GM12878 (cell line): ENCODE measurements at regions not wholly inside any gene's neighbourhood (a gene's known extent, or its start where the extent isn't known, plus 50 kb on each side); places are given as distances from the start of the nearest gene placed in this dataset.

Experiments
- ATAC-seq: fragments of 200-7000 bp; cut with Tn5 transposase; 3 replicates; pipeline ENCODE4 v1.9.1; 2020; ENCODE audit warnings: mild to moderate bottlenecking, moderate library complexity
- BruUV-seq: library from RNA; stranded (reverse); fragments of 400-500 nt; replicated peaks from 2 replicates; lab custom pipeline; 2021; lab: Mats Ljungman, UMichigan
- CTCF ChIA-PET: fragments of 300-600 bp; sonication (Branson Sonifier 250); formaldehyde crosslinking; extraction: SDS; loops from one replicate; lab custom pipeline; 2021; ENCODE audit warnings: inconsistent platforms; lab: Yijun Ruan, JAX
- POLR2A ChIA-PET: fragments of 350-600 bp; formaldehyde crosslinking; extraction: SDS; loops from one replicate; lab custom pipeline; 2021; ENCODE audit warnings: inconsistent platforms; lab: Charles Lee
- RAD21 ChIA-PET: fragments of 300-600 bp; sonication (Branson Sonifier 250); formaldehyde crosslinking; loops from one replicate; lab custom pipeline; 2023; ENCODE audit warnings: antibody characterized with exemption; ENCODE audit not compliant: unreplicated experiment; lab: Charles Lee
- SMC1A ChIA-PET: fragments of 300-600 bp; sonication (Branson Sonifier 250); formaldehyde crosslinking; loops from one replicate; lab custom pipeline; 2023; ENCODE audit not compliant: unreplicated experiment, uncharacterized antibody; lab: Charles Lee
- DNase-seq: peaks from one replicate; pipeline ENCODE4 v3.0.0-alpha.2; 2011; ENCODE audit warnings: low read depth, low spot score
- FAIRE-seq: peaks from 3 replicates; lab custom pipeline; 2011; peaks lifted over from hg19 to GRCh38; lab: Jason Lieb, UNC
- H2AFZ ChIP-seq: 2 replicates; pipeline ENCODE4 v1.6.0; 2011; ENCODE audit warnings: low read depth, low read length, control low read depth; ENCODE audit not compliant: control insufficient read depth
- H3K27ac ChIP-seq: 2 replicates; pipeline ENCODE4 v1.5.1; 2011; ENCODE audit warnings: control low read depth; ENCODE audit not compliant: control insufficient read depth, insufficient read depth
- H3K27me3 ChIP-seq, 2 experiments: replicated peaks in 1 of 2; 2 replicates each; pipeline versions ENCODE4 v1.6.0 to v1.6.1; 2011; ENCODE audit warnings: low read length in 1 of 2; ENCODE audit not compliant: control insufficient read depth in 2 of 2, insufficient read depth in 2 of 2
- H3K36me3 ChIP-seq, 2 experiments: 2 replicates each; pipeline ENCODE4 v1.5.1; 2011; ENCODE audit warnings: low read length in 1 of 2; ENCODE audit not compliant: control insufficient read depth in 2 of 2, insufficient read depth in 2 of 2
- H3K4me1 ChIP-seq: 2 replicates; pipeline ENCODE4 v1.6.1; 2011; ENCODE audit warnings: mild to moderate bottlenecking, low read length, moderate library complexity, mixed read lengths; ENCODE audit not compliant: control insufficient read depth, insufficient read depth
- H3K4me2 ChIP-seq: 2 replicates; pipeline ENCODE4 v1.6.0; 2011; ENCODE audit warnings: control low read depth; ENCODE audit not compliant: control insufficient read depth, insufficient read depth
- H3K4me3 ChIP-seq: fragments of 200-600 bp; sonication (generic); 2 replicates; pipeline ENCODE4 v1.5.1; 2016
- H3K79me2 ChIP-seq: 2 replicates; pipeline ENCODE4 v1.6.0; 2011; ENCODE audit warnings: low read length; ENCODE audit not compliant: control insufficient read depth, insufficient read depth
- H3K9ac ChIP-seq: 2 replicates; pipeline ENCODE4 v1.8.0; 2011; ENCODE audit warnings: low read length, control low read depth, mixed read lengths; ENCODE audit not compliant: control insufficient read depth, insufficient read depth
- H3K9me3 ChIP-seq: replicated peaks from 3 replicates; pipeline ENCODE4 v1.5.1; 2011; ENCODE audit warnings: mild to moderate bottlenecking, low read length; ENCODE audit not compliant: control insufficient read depth, insufficient read depth
- H4K20me1 ChIP-seq: 2 replicates; pipeline ENCODE4 v1.6.0; 2011; ENCODE audit not compliant: control insufficient read depth, insufficient read depth
- BHLHE40 ChIP-seq, 2 experiments: fragments of 450-650 bp in 1 of 2; IDR thresholded peaks; 2 replicates each; pipeline ENCODE4 v1.6.1; 2011 to 2017; ENCODE audit warnings: low read depth in 2 of 2, borderline replicate concordance in 1 of 2, improper control_type of control experiment in 1 of 2, low read length in 1 of 2, mild to moderate bottlenecking in 1 of 2
- FOXK2 ChIP-seq: fragments of 450-650 bp; IDR thresholded peaks from 2 replicates; pipeline ENCODE4 v1.6.1; 2017; ENCODE audit warnings: mild to moderate bottlenecking, moderate library complexity
- HCFC1 ChIP-seq: fragments of 150-350 bp; IDR thresholded peaks from 2 replicates; pipeline ENCODE4 v1.6.1; 2014; ENCODE audit warnings: low read length
- KAT2A ChIP-seq: conservative IDR thresholded peaks from 2 replicates; pipeline ENCODE4 v1.6.1; 2011; ENCODE audit warnings: low read depth, low read length; ENCODE audit not compliant: control insufficient read depth
- LARP7 ChIP-seq: fragments of 450-650 bp; IDR thresholded peaks from 2 replicates; pipeline ENCODE4 v1.6.1; 2017; ENCODE audit warnings: mild to moderate bottlenecking
- PAX5 ChIP-seq: IDR thresholded peaks from 2 replicates; pipeline ENCODE4 v1.6.1; 2011; ENCODE audit warnings: low read depth, low read length, borderline replicate concordance
- RELA ChIP-seq: fragments of 450-650 bp; IDR thresholded peaks from 2 replicates; pipeline ENCODE4 v1.8.0; 2014; ENCODE audit warnings: borderline replicate concordance; ENCODE audit not compliant: partially characterized antibody
- RUNX3 ChIP-seq: IDR thresholded peaks from 2 replicates; pipeline ENCODE4 v1.6.1; 2012; ENCODE audit warnings: low read length, inconsistent platforms
- SMAD5 ChIP-seq: IDR thresholded peaks from 2 replicates; pipeline ENCODE4 v1.6.1; 2016; ENCODE audit warnings: antibody characterized with exemption, low read depth
- SREBF2 ChIP-seq: IDR thresholded peaks from 2 replicates; pipeline ENCODE4 v1.6.1; 2012; ENCODE audit warnings: mild to moderate bottlenecking, low read length
- TCF12 ChIP-seq: IDR thresholded peaks from 2 replicates; pipeline ENCODE4 v1.6.1; 2011; ENCODE audit warnings: low read depth, mild to moderate bottlenecking, low read length
- TCF7 ChIP-seq: IDR thresholded peaks from 2 replicates; pipeline ENCODE4 v1.6.1; 2014; ENCODE audit warnings: antibody characterized with exemption, borderline replicate concordance
- YY1 ChIP-seq: IDR thresholded peaks from 2 replicates; pipeline ENCODE4 v1.6.1; 2011; ENCODE audit warnings: low read depth, mild to moderate bottlenecking, low read length
- ZBTB33 ChIP-seq: fragments of 450-650 bp; IDR thresholded peaks from 2 replicates; pipeline ENCODE4 v1.6.1; 2017; ENCODE audit warnings: mild to moderate bottlenecking
- WGBS: methylation state at CpG from one replicate; pipeline ENCODE4 v1.1.6; 2016; ENCODE audit warnings: low lambda C conversion rate; ENCODE audit not compliant: insufficient replicate concordance, insufficient coverage; ENCODE audit errors: missing lambda C conversion rate; 5-methylcytosine and 5-hydroxymethylcytosine counted together
- in situ Hi-C: fragments of 300-500 bp; cut with MboI; formaldehyde crosslinking; loops from 9 replicates; pipeline ENCODE4 v1.14.3; 2018; ENCODE audit warnings: mixed read lengths
- intact Hi-C: fragments of 100-400 bp; cut with micrococcal nuclease; formaldehyde crosslinking; loops from one replicate; pipeline ENCODE4 v1.14.2; 2022; ENCODE audit not compliant: unreplicated experiment

- no peaks in the 10 kb centered on the region for H4K20me1 ChIP-seq
- no peak overlapping the region for H3K27ac ChIP-seq
- TF ChIP-seq YY1, result no peak
- no peak for TF ChIP-seq HCFC1
- no peak for TF ChIP-seq LARP7
- TF ChIP-seq KAT2A, result no peak
- no peak for TF ChIP-seq TCF7
- TF ChIP-seq FOXK2, result no peak
- TF ChIP-seq RELA, result no peak
- no peak for TF ChIP-seq SMAD5
- TF ChIP-seq BHLHE40 (IDR thresholded peaks at IDR 0.05; ENCODE audit: borderline replicate concordance in 1 of 2, low read depth in 2 of 2, low read length in 1 of 2), result no peak
- TF ChIP-seq ZBTB33, result no peak
- no peak for TF ChIP-seq PAX5
- no peak for TF ChIP-seq SREBF2
- no peak for TF ChIP-seq TCF12
- TF ChIP-seq RUNX3, result no peak
- no peaks in the 10 kb centered on the region for H3K27me3 ChIP-seq
- H3K36me3 ChIP-seq, result no peaks in the 10 kb centered on the region
- POLR2A ChIA-PET, result no interaction called here
- H3K4me1 ChIP-seq, result no peaks in the 10 kb centered on the region
- no peak overlapping the region for H3K9ac ChIP-seq
- no peaks in the 10 kb centered on the region for H3K79me2 ChIP-seq
- CTCF ChIA-PET, result no interaction called here
- FAIRE-seq (no peak), DNase-seq (no peak), ATAC-seq (no peak)
- BruUV-seq, result no TSS peak
- RAD21 ChIA-PET, result no interaction called here
- no peak overlapping the region for H3K4me2 ChIP-seq
- H2AFZ ChIP-seq, result no peak overlapping the region
- in situ Hi-C loops, result no loop called here
- H3K9me3 ChIP-seq, result no peaks in the 10 kb centered on the region
- SMC1A ChIA-PET, result no interaction called here
- WGBS, result 35% methylated on average over 17 of the region's 17 CpGs
- intact Hi-C loops, result no loop called here
- no peak overlapping the region for H3K4me3 ChIP-seq
Measured at GRCh38 chr3:194939949-194940770, 254.5 kb downstream of the FAM43A start.
